GM23248 (cell line): ENCODE measurements at regions not wholly inside any gene's neighbourhood (a gene's known extent, or its start where the extent isn't known, plus 50 kb on each side); places are given as distances from the start of the nearest gene placed in this dataset.

Experiments
- EZH2 ChIP-seq: fragments of 200-600 bp; sonication (generic); IDR thresholded peaks from 2 replicates; pipeline ENCODE4 v1.6.1; 2018; ENCODE audit warnings: antibody characterized with exemption, mild to moderate bottlenecking; ENCODE audit not compliant: insufficient read depth, poor library complexity, severe bottlenecking
- EZH2phosphoT487 ChIP-seq: fragments of 200-600 bp; sonication (generic); IDR thresholded peaks from 2 replicates; pipeline ENCODE4 v1.6.1; 2018; ENCODE audit warnings: antibody characterized with exemption, moderate library complexity, mild to moderate bottlenecking, low read depth; ENCODE audit not compliant: insufficient read depth

DNA sequence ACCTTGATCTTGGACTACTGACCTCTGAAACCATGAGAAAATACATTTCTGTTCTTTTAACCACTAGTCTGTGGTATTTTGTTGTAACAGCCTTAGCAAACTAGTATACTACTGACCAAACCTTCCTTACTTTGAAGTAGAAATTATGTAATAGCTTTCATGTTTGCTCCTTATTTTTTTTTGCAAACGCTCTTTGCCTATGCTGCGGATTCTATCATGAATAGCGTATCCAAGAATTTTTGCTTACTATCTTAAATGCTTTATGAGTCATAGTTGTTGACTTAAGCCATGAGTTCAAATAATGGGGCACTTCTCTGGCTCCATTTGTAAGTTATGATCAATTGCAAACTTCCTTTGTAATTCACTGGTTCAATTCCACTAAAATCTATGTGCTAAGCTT is 154.8 kb upstream of the CYLC2 start:
- TF ChIP-seq EZH2phosphoT487: no peak
- no peak for TF ChIP-seq EZH2
